GM18861 (cell line): ENCODE measurements at regions not wholly inside any gene's neighbourhood (a gene's known extent, or its start where the extent isn't known, plus 50 kb on each side); places are given as distances from the start of the nearest gene placed in this dataset.
"Not testable (repeated sequence)": the region's sequence is repeated elsewhere in the genome, so short reads cannot be mapped to it uniquely, and the experiment has no call there.

ENCODE experiments used
- ATAC-seq: cut with Tn5 transposase; IDR thresholded peaks from one replicate; pipeline ENCODE4 v1.9.1; 2021; ENCODE audit not compliant: unreplicated experiment

DNA sequence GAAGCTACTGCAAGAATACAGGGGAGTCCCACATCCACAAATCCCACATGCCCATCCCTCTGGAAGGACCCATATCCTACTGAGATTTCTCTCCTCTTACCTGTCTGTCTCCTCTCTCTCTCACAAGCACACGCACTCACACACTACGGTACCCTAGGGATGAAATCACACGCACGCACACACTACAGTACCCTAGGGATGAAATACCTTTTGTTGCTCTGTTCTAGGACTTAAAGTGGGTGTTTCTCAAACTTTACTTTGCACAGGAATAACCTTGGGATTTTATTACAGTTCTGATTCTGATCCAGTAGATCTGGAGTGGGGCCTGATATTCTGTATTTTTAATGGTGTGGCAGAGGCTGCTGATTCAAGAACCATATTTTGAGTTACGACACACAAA is 622.2 kb upstream of the ZNF385D start:
- no peak for ATAC-seq

DNA sequence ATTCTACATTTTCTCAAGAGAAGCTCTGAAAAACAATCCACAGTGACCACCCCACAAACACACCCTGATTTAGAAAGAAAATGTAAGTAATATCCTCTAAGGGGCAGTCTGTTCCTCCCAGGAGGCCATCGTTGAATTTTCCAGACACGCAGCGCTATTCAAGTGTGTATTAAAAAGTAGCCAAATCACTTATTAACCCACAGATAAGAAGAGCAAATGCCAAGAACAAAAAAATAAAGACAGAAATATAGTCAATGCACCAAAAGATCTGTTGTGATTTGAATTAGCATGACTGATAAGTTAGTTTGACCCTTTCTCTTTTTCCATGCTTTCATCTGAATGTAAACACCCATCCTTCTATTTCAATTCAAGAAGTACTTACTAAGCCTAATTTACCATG is 622.8 kb upstream of the ZNF385D start:
- no peak for ATAC-seq

DNA sequence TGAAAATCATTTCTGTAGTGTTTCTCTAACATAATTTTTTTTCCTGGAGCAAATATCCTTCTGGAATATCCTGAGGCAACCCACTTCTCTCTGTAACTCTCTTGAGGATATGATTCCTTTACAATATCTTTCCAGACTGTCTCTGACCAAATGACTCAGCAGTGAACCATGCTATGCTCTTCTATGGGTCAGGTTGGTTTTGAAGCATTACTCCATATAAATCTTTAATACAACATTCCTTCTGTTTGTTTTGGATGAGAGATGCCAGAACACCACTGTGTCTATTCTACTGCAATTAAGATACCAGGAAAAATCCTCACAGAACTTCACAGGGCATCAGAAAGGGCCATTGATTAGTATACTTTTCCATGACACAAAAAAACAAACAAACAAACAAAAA is 626.4 kb upstream of the ZNF385D start:
- no peak for ATAC-seq

DNA sequence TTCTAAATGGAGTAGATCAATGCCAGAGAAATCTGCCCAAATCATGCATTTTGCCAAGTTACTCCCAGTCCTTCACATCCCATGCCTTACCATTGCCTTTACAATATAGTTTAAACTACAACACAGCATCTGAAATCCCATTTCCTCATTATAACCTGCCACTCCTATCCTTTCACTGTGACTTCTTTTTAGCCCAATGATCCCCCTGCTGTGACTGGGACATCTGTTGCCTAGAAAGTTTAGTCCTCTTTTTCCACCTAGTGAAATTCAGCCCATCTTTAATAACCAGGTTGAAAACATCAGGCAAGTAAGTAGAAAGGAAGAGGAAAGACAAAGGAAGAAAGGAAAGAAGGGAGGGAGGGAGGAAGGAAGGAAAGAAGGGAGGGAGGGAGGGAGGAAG is 627.9 kb upstream of the ZNF385D start:
- no peak for ATAC-seq

DNA sequence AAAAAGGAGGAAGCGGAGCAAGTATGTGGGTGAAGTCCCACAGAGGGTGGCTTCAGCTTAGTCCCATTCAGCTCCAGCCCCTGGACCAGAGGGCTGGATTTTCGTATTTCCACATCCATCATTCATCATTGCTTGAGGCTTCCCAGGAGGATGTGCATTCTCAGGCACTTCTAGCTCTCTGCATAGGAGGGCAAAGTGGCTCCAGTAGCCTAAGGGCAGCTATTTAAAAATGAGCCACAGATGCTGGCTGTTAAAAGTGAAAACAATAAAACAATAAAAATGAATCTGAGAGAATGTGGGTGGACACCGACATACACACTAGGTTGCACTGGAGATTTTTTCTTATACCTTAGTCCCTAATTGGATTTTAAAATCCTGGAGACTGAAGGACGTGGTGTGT is 629.2 kb upstream of the ZNF385D start:
- no peak for ATAC-seq

DNA sequence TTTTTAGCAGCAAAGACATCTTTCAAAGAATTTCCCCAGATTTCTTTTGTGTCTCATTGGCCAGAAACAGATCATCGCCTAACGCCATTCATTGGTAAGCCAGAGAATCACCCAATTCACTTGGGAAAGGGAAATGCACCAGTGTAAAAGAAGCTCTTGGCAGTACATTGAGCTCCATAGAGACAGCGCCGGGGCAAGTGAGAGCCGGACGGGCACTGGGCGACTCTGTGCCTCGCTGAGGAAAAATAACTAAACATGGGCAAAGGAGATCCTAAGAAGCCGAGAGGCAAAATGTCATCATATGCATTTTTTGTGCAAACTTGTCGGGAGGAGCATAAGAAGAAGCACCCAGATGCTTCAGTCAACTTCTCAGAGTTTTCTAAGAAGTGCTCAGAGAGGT is 630.6 kb upstream of the ZNF385D start:
- not testable (repeated sequence) for ATAC-seq

DNA sequence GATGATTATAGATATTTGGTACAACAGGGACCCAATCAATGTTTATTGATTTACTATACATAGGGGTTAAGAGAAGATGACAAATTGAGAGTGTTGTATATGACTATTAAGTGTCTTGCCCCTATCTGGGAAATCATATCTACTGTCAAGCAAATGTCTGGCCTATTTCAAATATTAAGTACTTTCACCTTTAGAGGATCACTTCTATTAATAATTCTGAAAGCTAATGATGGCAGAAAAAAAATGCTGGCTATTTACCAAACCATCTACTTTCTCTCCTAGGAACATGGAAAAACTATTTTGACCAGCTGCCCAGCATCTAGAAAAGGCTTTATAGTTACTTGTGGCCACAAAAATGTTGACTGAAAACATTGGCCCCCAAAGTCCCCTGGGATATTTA is 632.3 kb upstream of the ZNF385D start:
- ATAC-seq, result no peak

DNA sequence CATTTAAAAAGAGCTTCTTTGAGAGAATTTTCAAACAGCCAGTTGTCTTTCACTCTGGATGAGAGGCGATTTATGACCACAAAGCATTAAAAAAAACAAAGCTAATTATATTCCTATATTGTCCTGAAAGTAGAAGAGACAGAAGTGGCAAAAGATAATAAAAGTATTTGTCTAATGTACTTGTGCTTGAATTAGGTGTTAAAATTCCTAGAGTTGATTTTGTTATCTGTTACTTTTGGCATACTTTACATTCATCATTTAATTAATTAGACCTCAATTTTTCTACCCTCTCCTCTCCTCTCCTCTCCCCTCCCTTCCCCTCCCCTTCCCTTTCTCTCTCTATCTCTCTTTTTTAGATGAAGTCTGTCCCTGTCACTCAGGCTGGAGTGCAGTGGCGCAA is 635.1 kb upstream of the ZNF385D start:
- no peak for ATAC-seq

DNA sequence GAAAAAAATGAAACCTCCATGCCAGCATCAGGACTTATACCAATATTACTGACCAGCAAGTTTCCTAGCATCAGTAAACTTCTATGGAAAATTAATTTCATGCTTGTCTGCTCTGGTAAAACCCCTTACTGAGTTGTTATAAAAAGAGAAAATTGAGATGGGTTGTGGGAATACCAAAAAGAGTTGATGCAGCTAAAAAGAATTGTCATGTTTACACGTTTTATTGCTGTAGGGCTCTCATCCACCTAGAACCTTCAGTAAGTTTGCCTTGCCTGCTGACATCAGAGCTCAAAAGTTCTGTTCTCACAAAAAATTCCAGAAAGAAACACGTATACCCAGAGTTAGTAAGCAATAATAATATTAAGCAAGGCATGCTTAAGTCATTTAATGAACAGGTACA is 641.3 kb upstream of the ZNF385D start:
- no peak for ATAC-seq

DNA sequence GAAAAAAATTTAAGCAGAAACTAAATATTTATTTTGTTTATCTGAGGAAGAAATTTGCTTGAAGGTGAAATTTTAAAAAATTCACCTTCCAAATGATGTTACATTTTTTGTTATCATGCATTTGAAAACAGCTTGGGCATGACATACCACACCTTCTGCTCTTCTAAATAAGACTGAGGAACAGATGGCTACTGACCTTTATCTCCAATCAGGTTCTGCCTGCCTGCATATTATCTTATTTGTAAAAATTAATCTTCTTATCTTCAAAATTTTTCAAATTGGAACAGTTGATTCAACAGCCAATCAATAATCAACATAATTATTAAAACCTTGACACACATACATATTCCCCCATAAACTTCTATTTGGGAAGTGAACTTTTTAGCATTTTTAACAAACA is 641.8 kb upstream of the ZNF385D start:
- no peak for ATAC-seq

DNA sequence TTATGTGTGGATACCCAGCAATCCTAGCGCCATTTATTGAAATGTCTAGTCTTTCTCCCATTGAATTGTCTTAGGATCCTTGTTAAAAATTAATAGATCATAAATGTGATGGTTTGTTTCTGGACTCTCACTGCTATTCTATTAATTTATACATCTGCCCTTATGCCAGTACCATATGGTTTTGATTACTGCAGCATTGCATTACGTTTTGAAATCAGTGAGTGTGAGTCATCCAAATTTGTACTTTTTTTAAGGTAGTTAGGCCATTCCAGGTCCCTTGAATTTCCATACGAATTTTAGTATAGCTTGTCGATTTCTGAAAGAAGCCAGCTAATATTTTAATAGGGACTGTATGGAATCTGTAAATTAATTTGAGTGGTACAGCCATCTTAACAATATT is 648.6 kb upstream of the ZNF385D start:
- ATAC-seq, result no peak

DNA sequence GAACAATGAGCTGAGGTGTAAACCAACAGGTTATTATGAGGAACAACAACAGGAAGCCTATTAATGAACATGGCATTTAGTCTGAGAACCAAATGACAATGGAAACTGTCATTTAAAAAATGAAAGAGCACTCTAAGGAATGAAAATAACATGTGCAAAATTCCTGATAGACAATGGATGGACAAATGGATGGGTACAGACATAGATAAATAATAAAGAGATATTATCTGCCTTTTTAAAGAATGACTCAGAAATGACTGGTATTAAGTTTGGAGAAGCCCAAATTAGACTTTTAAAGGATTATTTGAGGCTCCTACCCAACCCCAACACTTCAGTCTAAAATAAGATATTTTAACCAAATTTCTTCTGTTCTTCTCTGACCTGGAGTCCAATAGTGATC is 650.5 kb upstream of the ZNF385D start:
- no peak for ATAC-seq

DNA sequence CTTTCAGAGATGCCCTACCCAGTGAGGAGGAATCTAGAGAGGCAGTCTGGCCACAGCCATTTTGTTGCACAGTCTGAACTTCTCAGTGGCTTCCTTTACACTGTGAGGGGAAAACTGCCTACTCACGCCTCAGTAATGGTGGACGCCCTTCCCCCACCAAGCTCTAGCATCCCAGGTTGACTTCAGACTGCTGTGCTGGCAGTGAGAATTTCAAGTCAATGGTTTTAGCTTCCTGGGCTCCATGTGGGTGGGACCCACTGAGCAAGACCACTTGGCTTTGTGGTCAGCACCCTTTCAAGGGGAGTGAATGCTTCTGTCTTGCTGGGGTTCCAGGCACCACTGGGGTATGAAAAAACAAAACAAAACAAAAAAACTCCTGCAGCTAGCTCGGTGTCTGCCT is 663.2 kb upstream of the ZNF385D start:
- ATAC-seq, result no peak

DNA sequence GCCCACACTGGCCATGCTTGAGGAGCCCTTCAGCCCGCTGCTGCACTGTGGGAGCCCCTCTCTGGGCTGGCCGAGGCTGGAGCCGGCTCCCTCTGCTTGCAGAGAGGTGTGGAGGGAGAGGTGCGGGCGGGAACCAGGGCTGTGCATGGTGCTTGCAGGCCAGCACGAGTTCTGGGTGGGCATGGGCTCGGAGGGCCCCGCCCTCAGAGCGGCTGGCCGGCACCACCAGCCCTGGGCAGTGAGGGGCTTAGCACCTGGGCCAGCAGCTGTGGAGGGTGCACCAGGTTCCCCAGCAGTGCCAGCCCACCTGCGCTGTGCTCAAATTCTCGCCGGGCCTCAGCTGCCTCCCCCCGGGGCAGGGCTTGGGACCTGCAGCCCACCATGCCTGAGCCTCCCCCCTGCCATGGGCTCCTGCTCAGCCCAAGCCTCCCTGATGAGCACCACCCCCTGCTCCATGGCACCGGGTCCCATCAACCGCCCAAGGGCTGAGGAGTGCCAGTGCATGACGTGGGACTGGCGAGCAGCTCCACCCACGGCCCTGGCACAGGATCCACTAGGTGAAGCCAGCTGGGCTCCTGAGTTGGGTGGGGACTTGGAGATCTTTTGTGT is 665.9 kb upstream of the ZNF385D start:
- not testable (repeated sequence) for ATAC-seq

DNA sequence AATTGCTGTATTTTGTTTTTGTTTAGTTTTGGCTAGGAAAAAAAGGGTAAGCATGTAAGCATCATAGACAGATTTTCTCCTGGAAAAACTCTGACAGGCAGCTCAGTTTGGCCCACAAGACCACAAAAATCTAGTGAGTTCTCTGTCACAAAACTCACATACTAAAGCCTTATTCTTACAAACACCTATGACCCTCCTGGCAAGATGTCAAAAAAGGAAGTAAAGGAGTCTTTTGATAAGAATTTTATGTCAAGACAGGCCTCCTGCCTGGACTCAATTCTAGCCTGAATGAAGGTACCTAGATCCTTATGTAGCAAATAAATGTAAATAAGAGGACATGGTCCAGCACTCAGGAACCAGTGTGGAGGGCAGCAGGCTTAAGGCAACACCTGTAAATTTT is 668.3 kb upstream of the ZNF385D start:
- no peak for ATAC-seq

DNA sequence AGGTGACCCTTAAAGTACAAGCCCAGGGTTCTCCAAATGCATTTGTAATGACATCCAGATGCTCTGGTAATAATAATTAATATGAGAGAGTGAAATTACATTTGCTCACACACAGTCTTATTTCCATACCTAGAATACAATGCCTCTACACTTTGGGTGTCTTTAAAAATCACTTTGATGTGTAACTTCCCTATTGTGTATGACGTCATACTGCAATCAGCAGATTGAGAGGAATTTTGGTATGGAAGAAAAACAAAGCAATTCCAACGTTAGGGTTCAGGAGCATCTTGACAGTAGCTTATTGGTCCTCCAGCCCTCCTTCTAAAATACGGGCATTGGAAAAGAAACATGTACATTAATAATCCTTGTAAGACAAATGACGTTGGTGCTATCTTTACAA is 670.6 kb upstream of the ZNF385D start:
- ATAC-seq, result no peak

DNA sequence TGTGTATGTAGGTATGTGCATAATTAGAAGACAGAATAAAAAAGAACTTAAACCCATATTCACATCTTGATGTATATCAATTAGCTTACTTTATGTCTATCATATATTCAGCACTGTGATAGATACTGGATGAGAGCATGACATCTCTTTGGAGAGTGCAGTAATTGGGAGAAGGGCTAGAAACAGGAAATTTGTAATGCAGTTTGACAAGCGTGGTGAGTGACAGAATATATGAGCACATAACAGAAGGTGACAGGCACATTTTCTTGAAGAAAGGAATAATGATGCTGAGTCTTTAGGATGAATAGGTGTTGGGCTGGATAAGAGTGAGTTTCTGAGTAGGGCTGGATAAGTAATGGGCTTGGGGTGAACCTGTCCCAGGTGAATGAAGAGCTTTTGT is 680.3 kb upstream of the ZNF385D start:
- no peak for ATAC-seq

DNA sequence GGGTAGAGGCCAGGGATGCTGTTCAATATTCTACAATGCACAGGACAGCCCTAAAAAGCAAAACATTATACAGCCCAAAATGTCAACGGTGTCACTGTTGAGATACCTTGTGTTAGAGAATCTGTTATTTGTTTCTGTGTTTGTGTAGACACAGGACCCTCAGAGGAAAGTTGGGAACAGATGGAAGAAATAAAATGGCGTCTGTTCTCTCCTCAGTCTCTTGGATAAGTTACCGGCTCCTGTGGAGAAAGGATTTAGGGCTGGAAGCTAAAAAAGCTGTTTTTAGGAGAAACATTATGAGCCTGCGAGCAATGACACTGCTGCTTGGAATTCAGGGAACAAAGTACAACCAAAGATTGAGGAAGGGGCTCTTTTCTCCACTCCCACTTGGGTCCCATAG is 688.6 kb upstream of the ZNF385D start:
- no peak for ATAC-seq

DNA sequence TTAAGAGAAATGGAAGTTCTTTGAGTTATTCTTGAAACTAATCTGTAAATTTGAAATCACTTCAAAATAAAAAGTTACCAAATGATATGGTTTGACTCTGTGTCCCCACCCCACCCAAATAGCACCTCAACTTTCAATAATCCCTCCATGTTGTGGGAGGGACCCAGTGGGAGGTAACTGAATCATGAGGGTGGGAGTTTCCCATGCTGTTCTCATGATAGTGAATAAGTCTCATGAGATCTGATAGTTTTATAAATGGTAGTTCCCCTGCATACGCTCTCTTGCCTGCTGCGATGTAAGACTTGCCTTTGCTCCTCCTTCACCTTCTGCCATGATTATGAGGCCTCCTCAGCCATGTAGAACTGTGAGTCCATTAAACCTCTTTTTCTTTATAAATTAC is 690.7 kb upstream of the ZNF385D start:
- ATAC-seq, result no peak

DNA sequence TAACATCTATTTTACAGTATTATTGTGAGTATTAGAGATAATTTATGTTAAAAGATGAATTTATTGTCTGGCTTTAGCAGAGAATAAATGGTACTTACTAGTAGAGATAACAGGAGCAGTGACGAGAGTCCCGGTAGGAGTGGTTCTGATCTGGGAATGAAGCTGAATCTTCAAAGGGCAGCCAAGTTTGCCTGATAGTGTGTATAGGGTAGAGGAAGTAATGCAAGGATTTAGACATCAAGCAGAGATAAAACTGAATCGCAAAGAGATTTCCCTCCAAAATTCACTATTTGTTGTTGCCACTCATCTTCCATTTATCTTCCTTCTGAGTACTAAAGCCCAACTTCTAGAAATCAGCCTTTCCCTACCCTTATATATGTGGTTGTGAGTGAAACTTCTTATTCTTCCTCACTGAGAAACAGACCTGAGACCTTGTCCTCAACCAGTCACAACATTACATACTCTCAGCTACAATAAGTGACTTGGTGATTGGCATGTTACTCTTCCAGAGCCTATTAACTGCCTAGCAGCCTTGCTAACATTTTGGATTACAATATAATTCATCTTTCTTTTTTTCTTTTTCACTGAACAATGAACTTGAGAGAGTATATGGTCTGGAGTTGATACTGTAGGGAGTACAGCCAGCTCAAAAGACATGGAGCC is 692.7 kb upstream of the ZNF385D start:
- ATAC-seq, result no peak

DNA sequence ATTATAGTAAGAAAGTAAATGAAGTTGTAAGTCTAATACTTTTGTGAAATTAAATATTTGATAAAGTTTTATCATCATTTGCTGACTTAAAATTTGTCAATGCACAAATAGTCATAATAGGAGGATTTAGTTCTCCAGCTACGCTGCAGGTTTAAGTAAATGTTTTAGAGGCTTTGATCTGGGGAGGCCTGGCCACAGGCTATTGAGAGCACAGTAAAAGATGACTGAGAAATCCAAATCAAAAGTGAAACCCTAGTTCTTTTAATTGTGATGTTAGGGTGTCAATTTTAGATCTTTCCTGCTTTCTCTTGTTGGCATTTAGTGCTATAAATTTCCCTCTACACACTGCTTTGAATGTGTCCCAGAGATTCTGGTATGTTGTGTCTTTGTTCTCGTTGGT is 694.3 kb upstream of the ZNF385D start:
- not testable (repeated sequence) for ATAC-seq

DNA sequence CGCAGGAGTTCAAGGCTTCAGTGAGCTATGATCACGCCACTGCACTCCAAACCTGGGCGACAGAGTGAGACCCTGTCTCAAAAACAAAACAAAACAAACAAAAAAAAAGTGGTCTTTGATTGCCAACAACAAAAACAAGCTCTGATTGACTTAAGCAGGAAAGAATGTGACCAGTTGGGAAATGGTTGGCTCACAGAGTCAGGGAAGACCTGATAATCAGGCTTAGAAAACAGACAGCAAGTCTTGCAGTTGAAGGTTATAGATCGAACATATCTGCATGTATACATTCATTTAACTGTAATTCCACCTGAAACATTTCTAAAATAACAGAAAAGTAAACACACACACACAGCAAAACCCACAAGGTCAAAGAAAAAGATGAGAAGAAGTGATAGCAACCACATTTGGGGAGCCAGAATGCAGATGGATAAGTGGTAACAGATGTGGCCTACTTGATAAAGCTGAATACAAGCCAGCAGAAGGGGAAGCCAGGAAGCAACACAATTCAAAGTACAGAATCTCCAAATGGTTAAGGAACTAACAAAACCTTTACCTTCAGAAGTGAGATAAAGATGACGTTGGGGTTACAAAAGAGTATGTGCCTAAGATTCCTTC is 699.9 kb upstream of the ZNF385D start:
- no peak for ATAC-seq

DNA sequence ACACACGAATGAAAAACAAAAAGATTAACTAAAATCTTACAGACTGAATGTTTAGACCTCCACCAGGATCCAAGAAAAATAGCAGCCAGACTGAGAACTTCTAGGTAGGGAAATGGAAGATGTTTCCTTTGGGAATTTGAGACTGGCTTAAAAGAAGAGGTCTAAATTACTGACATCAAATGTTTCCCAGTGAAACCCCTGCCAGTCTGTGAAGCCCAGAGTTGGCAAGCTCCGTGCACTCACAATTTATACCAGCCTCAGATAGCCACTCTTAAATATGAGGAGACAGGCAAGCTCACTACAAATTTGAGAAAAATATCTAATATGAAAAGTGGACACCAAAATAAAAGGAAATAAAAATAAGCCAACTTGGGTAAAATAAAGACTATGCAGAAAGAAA is 700.5 kb upstream of the ZNF385D start:
- no peak for ATAC-seq
